H1 (cell line): ENCODE measurements at regions not wholly inside any gene's neighbourhood (a gene's known extent, or its start where the extent isn't known, plus 50 kb on each side); places are given as distances from the start of the nearest gene placed in this dataset.

ENCODE experiments used
- CTCF ChIA-PET: fragments of 300-600 bp; sonication (Branson Sonifier 250); formaldehyde crosslinking; loops from one replicate; lab custom pipeline; 2021; ENCODE audit not compliant: partially characterized antibody; lab: Charles Lee
- POLR2A ChIA-PET: fragments of 300-600 bp; sonication (Branson Sonifier 250); formaldehyde crosslinking; loops from one replicate; lab custom pipeline; 2021; ENCODE audit warnings: inconsistent platforms; ENCODE audit not compliant: partially characterized antibody; lab: Charles Lee
- DNase-seq, 2 experiments: peaks; one replicate each; pipeline versions ENCODE4 v3.0.0 to v3.0.0-alpha.2; 2010 to 2022; ENCODE audit warnings: low spot score in 2 of 2, low read depth in 1 of 2, mixed read lengths in 1 of 2
- FAIRE-seq: peaks from 2 replicates; lab custom pipeline; 2011; peaks lifted over from hg19 to GRCh38; lab: Jason Lieb, UNC
- H2AFZ ChIP-seq: 2 replicates; pipeline ENCODE4 v1.8.1; 2012; ENCODE audit warnings: low read length, inconsistent platforms
- H2AK5ac ChIP-seq: 2 replicates; pipeline ENCODE4 v1.6.1; 2013; ENCODE audit warnings: low read depth, low read length
- H2BK120ac ChIP-seq: replicated peaks from 2 replicates; pipeline ENCODE3; 2013; ENCODE audit warnings: low read depth, low read length, inconsistent platforms
- H2BK12ac ChIP-seq: 2 replicates; pipeline ENCODE4 v1.6.1; 2013; ENCODE audit warnings: low read depth, low read length
- H2BK15ac ChIP-seq: 2 replicates; pipeline ENCODE4 v1.6.1; 2013; ENCODE audit warnings: low read length
- H2BK20ac ChIP-seq: 2 replicates; pipeline ENCODE4 v1.6.1; 2013; ENCODE audit warnings: low read length
- H2BK5ac ChIP-seq: 2 replicates; pipeline ENCODE4 v1.6.1; 2013; ENCODE audit warnings: low read depth, low read length
- H3K14ac ChIP-seq: 2 replicates; pipeline ENCODE4 v1.6.1; 2013; ENCODE audit warnings: inconsistent platforms; ENCODE audit not compliant: insufficient read length
- H3K18ac ChIP-seq: 2 replicates; pipeline ENCODE4 v1.6.1; 2013; ENCODE audit warnings: low read length; ENCODE audit errors: extremely low read depth
- H3K23ac ChIP-seq: 2 replicates; pipeline ENCODE4 v1.6.1; 2013; ENCODE audit warnings: inconsistent platforms; ENCODE audit not compliant: insufficient read length
- H3K23me2 ChIP-seq: 2 replicates; pipeline ENCODE4 v1.6.1; 2013; ENCODE audit warnings: low read depth, low read length
- H3K27ac ChIP-seq: 2 replicates; pipeline ENCODE4 v1.6.1; 2011; ENCODE audit warnings: low read depth, low read length, inconsistent platforms
- H3K27me3 ChIP-seq, 4 experiments: replicated peaks in 1 of 4; 1 replicate in 1 of 4; 2 replicates in 3 of 4; pipeline versions ENCODE4 v1.6.1 to v1.8.1; 2011 to 2013; ENCODE audit warnings: low read length in 3 of 4, mild to moderate bottlenecking in 3 of 4, inconsistent platforms in 2 of 4, mixed read lengths in 2 of 4, moderate library complexity in 1 of 4; ENCODE audit not compliant: control insufficient read depth in 3 of 4, insufficient read depth in 3 of 4; ENCODE audit errors: extremely low read depth in 1 of 4
- H3K36me3 ChIP-seq, 4 experiments: 2 replicates each; pipeline versions ENCODE4 v1.6.1 to v1.8.1; 2011 to 2013; ENCODE audit warnings: mild to moderate bottlenecking in 4 of 4, low read length in 3 of 4, moderate library complexity in 2 of 4, control low read depth in 1 of 4, inconsistent platforms in 1 of 4; ENCODE audit not compliant: insufficient read depth in 4 of 4, control insufficient read depth in 2 of 4
- H3K4ac ChIP-seq: replicated peaks from 2 replicates; pipeline ENCODE3; 2013; ENCODE audit warnings: low read length, low read depth, mixed read lengths, inconsistent platforms; ENCODE audit not compliant: insufficient read length
- H3K4me1 ChIP-seq, 4 experiments: replicated peaks in 1 of 4; 1 replicate in 1 of 4; 2 replicates in 3 of 4; pipeline versions ENCODE4 v1.6.1 to v1.8.1; 2011 to 2013; ENCODE audit warnings: low read length in 3 of 4, inconsistent platforms in 2 of 4, mixed read lengths in 1 of 4; ENCODE audit not compliant: insufficient read depth in 4 of 4, control insufficient read depth in 3 of 4
- H3K4me2 ChIP-seq, 2 experiments: 2 replicates each; pipeline versions ENCODE4 v1.6.1 to v1.8.1; 2011 to 2013; ENCODE audit warnings: low read depth in 2 of 2, low read length in 2 of 2, control low read depth in 1 of 2, inconsistent platforms in 1 of 2, mild to moderate bottlenecking in 1 of 2; ENCODE audit not compliant: insufficient read depth in 1 of 2
- H3K4me3 ChIP-seq, 4 experiments: fragments of 200-600, 300-600 bp in 1 of 4; sonication (generic), shearing (Covaris generic), sonication (Bioruptor Twin) in 1 of 4; 2 replicates each; pipeline versions ENCODE4 v1.5.1 to v1.8.1; 2011 to 2016; ENCODE audit warnings: low read length in 4 of 4, low read depth in 3 of 4, control low read depth in 2 of 4, inconsistent platforms in 2 of 4, mild to moderate bottlenecking in 2 of 4, mixed read lengths in 1 of 4, moderate library complexity in 1 of 4; ENCODE audit not compliant: insufficient read depth in 2 of 4; ENCODE audit errors: extremely low read depth in 1 of 4
- H3K56ac ChIP-seq: replicated peaks from 2 replicates; pipeline ENCODE3; 2013; ENCODE audit warnings: low read depth, mild to moderate bottlenecking, mixed read lengths, low read length, inconsistent platforms; ENCODE audit not compliant: insufficient read length
- H3K79me1 ChIP-seq: 2 replicates; pipeline ENCODE4 v1.6.1; 2013; ENCODE audit warnings: low read depth, low read length, control low read depth
- H3K79me2 ChIP-seq, 2 experiments: 2 replicates each; pipeline versions ENCODE4 v1.6.1 to v1.8.1; 2012 to 2013; ENCODE audit warnings: low read length in 2 of 2, mild to moderate bottlenecking in 2 of 2, inconsistent platforms in 1 of 2; ENCODE audit not compliant: insufficient read depth in 2 of 2, control insufficient read depth in 1 of 2
- H3K9ac ChIP-seq, 4 experiments: replicated peaks in 1 of 4; 1 replicate in 1 of 4; 2 replicates in 3 of 4; pipeline versions ENCODE4 v1.6.1 to v1.8.1; 2011 to 2013; ENCODE audit warnings: low read depth in 3 of 4, low read length in 3 of 4, control low read depth in 2 of 4, mild to moderate bottlenecking in 2 of 4, moderate library complexity in 2 of 4, inconsistent platforms in 1 of 4; ENCODE audit errors: extremely low read depth in 1 of 4
- H3K9me3 ChIP-seq, 2 experiments: 2 replicates each; pipeline versions ENCODE4 v1.6.1 to v1.8.1; 2012 to 2013; ENCODE audit warnings: mild to moderate bottlenecking in 2 of 2, moderate library complexity in 2 of 2, control low read depth in 1 of 2, inconsistent platforms in 1 of 2, low read depth in 1 of 2, low read length in 1 of 2, mixed read lengths in 1 of 2; ENCODE audit not compliant: insufficient read depth in 2 of 2
- H4K20me1 ChIP-seq, 2 experiments: replicated peaks in 1 of 2; 2 replicates each; pipeline versions ENCODE3 to v1.8.1; 2011 to 2013; ENCODE audit warnings: inconsistent platforms in 2 of 2, low read length in 2 of 2, mild to moderate bottlenecking in 1 of 2; ENCODE audit not compliant: insufficient read depth in 2 of 2, control insufficient read depth in 1 of 2
- H4K5ac ChIP-seq: 2 replicates; pipeline ENCODE4 v1.6.1; 2013; ENCODE audit warnings: low read length, low read depth, mixed read lengths, inconsistent platforms; ENCODE audit not compliant: insufficient read length
- H4K8ac ChIP-seq: 2 replicates; pipeline ENCODE4 v1.8.0; 2013; ENCODE audit warnings: mild to moderate bottlenecking, moderate library complexity, low read length, inconsistent platforms; ENCODE audit not compliant: insufficient read depth; ENCODE audit errors: extremely low read depth
- H4K91ac ChIP-seq: replicated peaks from 2 replicates; pipeline ENCODE3; 2013; ENCODE audit warnings: low read length, mixed read lengths, inconsistent platforms; ENCODE audit not compliant: insufficient read length
- CREB1 ChIP-seq: IDR thresholded peaks from 2 replicates; pipeline ENCODE4 v1.6.1; 2012; ENCODE audit warnings: inconsistent platforms
- EZH2 ChIP-seq: fragments of 200-600 bp; sonication (generic); IDR thresholded peaks from 2 replicates; pipeline ENCODE4 v1.7.1; 2012; ENCODE audit warnings: low read depth, mild to moderate bottlenecking, moderate library complexity, low read length, inconsistent platforms; ENCODE audit not compliant: severe bottlenecking
- GTF2F1 ChIP-seq: IDR thresholded peaks from 2 replicates; pipeline ENCODE4 v1.6.1; 2012; ENCODE audit warnings: low read depth, low read length, improper control_type of control experiment, borderline replicate concordance
- HDAC2 ChIP-seq, 2 experiments: fragments of 300-600 bp in 1 of 2; sonication (generic) in 1 of 2; IDR thresholded peaks; 2 replicates each; pipeline ENCODE4 v1.6.1; 2011 to 2012; ENCODE audit warnings: low read depth in 2 of 2, low read length in 2 of 2, mild to moderate bottlenecking in 2 of 2, moderate library complexity in 2 of 2, borderline replicate concordance in 1 of 2, inconsistent platforms in 1 of 2
- HDAC6 ChIP-seq: IDR thresholded peaks from one replicate; pipeline ENCODE4 v1.7.1; 2012; ENCODE audit warnings: low read depth, mild to moderate bottlenecking, inconsistent platforms, low read length, moderate library complexity
- JUN ChIP-seq: IDR thresholded peaks from 2 replicates; pipeline ENCODE4 v1.6.1; 2011; ENCODE audit warnings: low read depth, mild to moderate bottlenecking, improper control_type of control experiment, low read length
- MAFK ChIP-seq: IDR thresholded peaks from 2 replicates; pipeline ENCODE4 v1.6.1; 2012; ENCODE audit warnings: low read depth, mild to moderate bottlenecking, improper control_type of control experiment, low read length
- POLR2A ChIP-seq, 2 experiments: IDR thresholded peaks; 1 replicate in 1 of 2; 2 replicates in 1 of 2; pipeline ENCODE4 v1.6.1; 2011; ENCODE audit warnings: low read depth in 2 of 2, low read length in 2 of 2, mild to moderate bottlenecking in 2 of 2; ENCODE audit errors: control extremely low read depth in 1 of 2
- SAP30 ChIP-seq: fragments of 300-600 bp; sonication (generic); IDR thresholded peaks from 2 replicates; pipeline ENCODE4 v1.7.1; 2012; ENCODE audit warnings: low read length, moderate library complexity, mild to moderate bottlenecking, inconsistent platforms; ENCODE audit not compliant: insufficient read depth, insufficient replicate concordance
- SIX5 ChIP-seq: IDR thresholded peaks from 2 replicates; pipeline ENCODE4 v1.6.1; 2011; ENCODE audit warnings: mild to moderate bottlenecking, low read depth, low read length
- SP4 ChIP-seq: IDR thresholded peaks from 2 replicates; pipeline ENCODE4 v1.6.1; 2012; ENCODE audit warnings: low read length, inconsistent platforms
- SRF ChIP-seq: IDR thresholded peaks from 2 replicates; pipeline ENCODE4 v1.6.1; 2011; ENCODE audit warnings: mild to moderate bottlenecking, low read depth, low read length, moderate library complexity
- SUZ12 ChIP-seq: fragments of 200-600 bp; sonication (generic); IDR thresholded peaks from 2 replicates; pipeline ENCODE4 v1.6.1; 2012; ENCODE audit warnings: mild to moderate bottlenecking, inconsistent platforms, low read length, moderate library complexity, mixed read lengths
- TAF7 ChIP-seq: optimal IDR thresholded peaks from 2 replicates; pipeline ENCODE3; 2011; ENCODE audit warnings: low read depth, mild to moderate bottlenecking, inconsistent platforms, low read length, moderate library complexity, borderline replicate concordance
- WGBS, 2 experiments: shearing (Covaris generic) in 1 of 2; methylation state at CpG; one replicate each; pipeline versions ENCODE4 v1.1.6 to v1.1.7; 2013 to 2015; ENCODE audit warnings: low lambda C conversion rate in 2 of 2, mixed read lengths in 2 of 2, inconsistent platforms in 1 of 2, low coverage in 1 of 2, missing lambda C conversion rate in 1 of 2; ENCODE audit not compliant: insufficient replicate concordance in 2 of 2, insufficient coverage in 1 of 2, insufficient read length in 1 of 2; ENCODE audit errors: extremely low coverage in 1 of 2, missing lambda C conversion rate in 1 of 2; 5-methylcytosine and 5-hydroxymethylcytosine counted together

GRCh38 chr7:142443216-142444010 lies 185.6 kb upstream of the PRSS58 start:
- H3K36me3 ChIP-seq: no peaks in the 10 kb centered on the region
- no peaks in the 10 kb centered on the region for H3K9me3 ChIP-seq
- H4K5ac ChIP-seq: no peak overlapping the region
- H3K4me3 ChIP-seq: no peak overlapping the region
- no peak overlapping the region for H3K23ac ChIP-seq
- H3K23me2 ChIP-seq: no peaks in the 10 kb centered on the region; the same call in 1 of the 2 replicates
- no peak overlapping the region for H2BK12ac ChIP-seq
- H3K14ac ChIP-seq: no peak overlapping the region
- H2AFZ ChIP-seq: no peak overlapping the region
- no peak overlapping the region for H2AK5ac ChIP-seq
- no peak overlapping the region for H3K9ac ChIP-seq
- H3K18ac ChIP-seq: no peak overlapping the region
- no peaks in the 10 kb centered on the region for H3K79me2 ChIP-seq
- H4K20me1 ChIP-seq: no peaks in the 10 kb centered on the region
- no peak overlapping the region for H3K4me2 ChIP-seq
- H2BK15ac ChIP-seq: no peak overlapping the region
- FAIRE-seq (no peak), DNase-seq (no peak)
- H2BK5ac ChIP-seq: no peak overlapping the region
- no peak overlapping the region for H4K91ac ChIP-seq
- ChIA-PET CTCF (interaction anchor here (0.8 to 15.1 kb wide), 28 partner anchors 8 to 367 kb away, joined by 3 to 260 read pairs (median 8); no protein-coding TSS in a partner anchor), POLR2A (no interaction called here)
- H3K79me1 ChIP-seq: no peaks in the 10 kb centered on the region
- peaks cover 2 to 13% (median 4%) of the 10 kb centered on the region in 4 experiments; a peak in 4 of 7 replicates for H3K4me1 ChIP-seq
- H4K8ac ChIP-seq: no peak overlapping the region
- no peaks in the 10 kb centered on the region for H3K27me3 ChIP-seq
- WGBS, 2 experiments: 83% methylated on average over 5 of the region's 5 CpGs; no CpG with 5 or more reads in 1 of the 2 experiments
- no peak overlapping the region for H3K56ac ChIP-seq
- no peak overlapping the region for H3K27ac ChIP-seq
- H2BK120ac ChIP-seq: no peak overlapping the region
- H2BK20ac ChIP-seq: no peak overlapping the region
- H3K4ac ChIP-seq: no peak overlapping the region
- no peak for TF ChIP-seq SUZ12
- TF ChIP-seq MAFK: no peak
- TF ChIP-seq SRF: no peak
- TF ChIP-seq SP4: no peak
- no peak for TF ChIP-seq HDAC2 (IDR thresholded peaks at IDR 0.05; ENCODE audit: borderline replicate concordance in 1 of 2, low read depth in 2 of 2, low read length in 2 of 2)
- TF ChIP-seq SIX5: no peak
- TF ChIP-seq TAF7: no peak
- TF ChIP-seq POLR2A (IDR thresholded peaks at IDR 0.05; ENCODE audit: control extremely low read depth in 1 of 2, low read depth in 2 of 2, low read length in 2 of 2): no peak
- no peak for TF ChIP-seq GTF2F1
- no peak for TF ChIP-seq CREB1
- TF ChIP-seq JUN: no peak
- no peak for TF ChIP-seq EZH2
- no peak for TF ChIP-seq SAP30
- no peak for TF ChIP-seq HDAC6
